Activated CD8-positive, alpha-beta memory T cell treated with anti-CD3 and anti-CD28 coated beads, Interleukin-2, amount 50 U/mL, for 1 hour (primary cell): ENCODE measurements at regions not wholly inside any gene's neighbourhood (a gene's known extent, or its start where the extent isn't known, plus 50 kb on each side); places are given as distances from the start of the nearest gene placed in this dataset.
"Not testable (repeated sequence)": the region's sequence is repeated elsewhere in the genome, so short reads cannot be mapped to it uniquely, and the experiment has no call there.

Experiments
- DNase-seq: peaks from one replicate; pipeline ENCODE4 v3.0.0-alpha.2; 2020; ENCODE audit errors: extremely low read depth

- no peak for DNase-seq
Measured at GRCh38 chr4:12375805-12376204, 947.1 kb upstream of the HS3ST1 start.

- not testable (repeated sequence) for DNase-seq
Measured at GRCh38 chr4:12365869-12366268, 937.2 kb upstream of the HS3ST1 start.

- DNase-seq = no peak
Measured at GRCh38 chr4:12360391-12360790, 931.7 kb upstream of the HS3ST1 start.

GRCh38 chr4:12359420-12359819 is 930.7 kb upstream of the HS3ST1 start:
- no peak for DNase-seq

- not testable (repeated sequence) for DNase-seq
Measured at GRCh38 chr4:12333083-12333482, 904.4 kb upstream of the HS3ST1 start.

GRCh38 chr4:12324965-12325364 is 896.3 kb upstream of the HS3ST1 start:
- DNase-seq = no peak

GRCh38 chr4:12319765-12320164 is 891.1 kb upstream of the HS3ST1 start:
- no peak for DNase-seq

GRCh38 chr4:12304905-12305304 is 876.2 kb upstream of the HS3ST1 start:
- no peak for DNase-seq

GRCh38 chr4:12296366-12296765 is 867.7 kb upstream of the HS3ST1 start:
- no peak for DNase-seq

- no peak for DNase-seq
Measured at GRCh38 chr4:12293906-12294525, 865.3 kb upstream of the HS3ST1 start.

- no peak for DNase-seq
Measured at GRCh38 chr4:12286351-12286750, 857.7 kb upstream of the HS3ST1 start.

GRCh38 chr4:12270546-12270945 is 841.9 kb upstream of the HS3ST1 start:
- no peak for DNase-seq

- no peak for DNase-seq
Measured at GRCh38 chr4:12265554-12265953, 836.9 kb upstream of the HS3ST1 start.

- DNase-seq = no peak
Measured at GRCh38 chr4:12260453-12260852, 831.8 kb upstream of the HS3ST1 start.

GRCh38 chr4:12244973-12245372 is 816.3 kb upstream of the HS3ST1 start:
- DNase-seq = no peak

GRCh38 chr4:12242354-12242753 is 813.7 kb upstream of the HS3ST1 start:
- no peak for DNase-seq

GRCh38 chr4:12239897-12240636 is 811.4 kb upstream of the HS3ST1 start:
- DNase-seq = no peak

GRCh38 chr4:12231098-12231497 is 802.4 kb upstream of the HS3ST1 start:
- DNase-seq = no peak

GRCh38 chr4:12221031-12221430 is 792.3 kb upstream of the HS3ST1 start:
- no peak for DNase-seq

- DNase-seq = no peak
Measured at GRCh38 chr4:12211636-12212035, 782.9 kb upstream of the HS3ST1 start.

GRCh38 chr4:12207396-12207795 is 778.7 kb upstream of the HS3ST1 start:
- DNase-seq = no peak

GRCh38 chr4:12206091-12206490 is 777.4 kb upstream of the HS3ST1 start:
- no peak for DNase-seq

GRCh38 chr4:12203945-12204344 is 775.3 kb upstream of the HS3ST1 start:
- no peak for DNase-seq

GRCh38 chr4:12200226-12200625 is 771.5 kb upstream of the HS3ST1 start:
- DNase-seq = no peak
